Calu3 (cell line): ENCODE measurements at regions not wholly inside any gene's neighbourhood (a gene's known extent, or its start where the extent isn't known, plus 50 kb on each side); places are given as distances from the start of the nearest gene placed in this dataset.
A peak's percentile ranks its signal among the peaks of the same experiment; 100 is the strongest.
"Not testable (repeated sequence)": the region's sequence is repeated elsewhere in the genome, so short reads cannot be mapped to it uniquely, and the experiment has no call there.

Experiments
- BruUV-seq: library from RNA; stranded (reverse); fragments of 400-500 nt; replicated peaks from 2 replicates; lab custom pipeline; 2021; lab: Mats Ljungman, UMichigan
- CTCF ChIA-PET: fragments of 300-600 bp; sonication (Branson Sonifier 250); formaldehyde crosslinking; loops from one replicate; lab custom pipeline; 2022; ENCODE audit warnings: antibody characterized with exemption; lab: Charles Lee
- DNase-seq: peaks from one replicate; pipeline ENCODE4 v3.0.0; 2022
- H3K27ac Mint-ChIP-seq: one replicate; pipeline ENCODE4 v1.8.0; 2022; ENCODE audit warnings: mixed read lengths; ENCODE audit not compliant: unreplicated experiment
- H3K27me3 Mint-ChIP-seq: one replicate; pipeline ENCODE4 v1.8.0; 2022; ENCODE audit warnings: mixed read lengths; ENCODE audit not compliant: unreplicated experiment
- H3K36me3 Mint-ChIP-seq: one replicate; pipeline ENCODE4 v1.8.0; 2022; ENCODE audit warnings: mild to moderate bottlenecking, moderate library complexity, mixed read lengths; ENCODE audit not compliant: insufficient read depth, unreplicated experiment
- H3K4me1 Mint-ChIP-seq: one replicate; pipeline ENCODE4 v1.8.0; 2022; ENCODE audit warnings: mild to moderate bottlenecking, low read depth, mixed read lengths; ENCODE audit not compliant: unreplicated experiment
- H3K4me3 Mint-ChIP-seq: one replicate; pipeline ENCODE4 v1.8.0; 2022; ENCODE audit warnings: mild to moderate bottlenecking, low read depth, moderate library complexity, mixed read lengths; ENCODE audit not compliant: unreplicated experiment
- H3K9me3 Mint-ChIP-seq: one replicate; pipeline ENCODE4 v1.8.0; 2022; ENCODE audit warnings: low read depth, mixed read lengths; ENCODE audit not compliant: unreplicated experiment
- intact Hi-C: fragments of 100-400 bp; cut with micrococcal nuclease; formaldehyde crosslinking; loops from one replicate; pipeline ENCODE4 v1.10.0; 2022; ENCODE audit not compliant: unreplicated experiment
- TF ChIP-seq, protein P1 (sequence below): fragments of 200-600 bp; IDR thresholded peaks from one replicate; pipeline ENCODE4 v1.8.0; 2022; ENCODE audit warnings: antibody characterized with exemption; ENCODE audit not compliant: unreplicated experiment

DNA sequence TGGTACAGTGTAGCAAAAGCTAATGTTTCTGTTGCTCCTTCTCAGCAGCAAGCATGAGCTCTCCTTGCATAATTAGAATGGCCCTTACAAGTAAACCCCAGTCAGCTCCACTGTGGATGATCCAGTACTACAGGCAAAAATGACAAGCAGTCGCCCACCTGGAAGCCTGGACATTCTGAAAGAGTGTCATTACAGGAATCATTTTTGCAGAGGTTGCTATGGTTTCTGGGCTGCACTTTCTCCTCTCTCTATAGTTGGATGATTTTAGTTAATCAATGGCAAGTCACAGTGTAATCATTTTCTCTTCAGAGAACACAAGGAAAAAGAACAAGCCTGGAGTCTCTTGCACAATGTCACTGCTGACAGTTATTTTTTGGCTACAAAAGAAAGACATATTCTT is 102.9 kb upstream of the MYO3A start:
- no peaks in the 10 kb centered on the region for H3K27me3 Mint-ChIP-seq
- H3K36me3 Mint-ChIP-seq = no peaks in the 10 kb centered on the region
- TF ChIP-seq, protein P1, sequence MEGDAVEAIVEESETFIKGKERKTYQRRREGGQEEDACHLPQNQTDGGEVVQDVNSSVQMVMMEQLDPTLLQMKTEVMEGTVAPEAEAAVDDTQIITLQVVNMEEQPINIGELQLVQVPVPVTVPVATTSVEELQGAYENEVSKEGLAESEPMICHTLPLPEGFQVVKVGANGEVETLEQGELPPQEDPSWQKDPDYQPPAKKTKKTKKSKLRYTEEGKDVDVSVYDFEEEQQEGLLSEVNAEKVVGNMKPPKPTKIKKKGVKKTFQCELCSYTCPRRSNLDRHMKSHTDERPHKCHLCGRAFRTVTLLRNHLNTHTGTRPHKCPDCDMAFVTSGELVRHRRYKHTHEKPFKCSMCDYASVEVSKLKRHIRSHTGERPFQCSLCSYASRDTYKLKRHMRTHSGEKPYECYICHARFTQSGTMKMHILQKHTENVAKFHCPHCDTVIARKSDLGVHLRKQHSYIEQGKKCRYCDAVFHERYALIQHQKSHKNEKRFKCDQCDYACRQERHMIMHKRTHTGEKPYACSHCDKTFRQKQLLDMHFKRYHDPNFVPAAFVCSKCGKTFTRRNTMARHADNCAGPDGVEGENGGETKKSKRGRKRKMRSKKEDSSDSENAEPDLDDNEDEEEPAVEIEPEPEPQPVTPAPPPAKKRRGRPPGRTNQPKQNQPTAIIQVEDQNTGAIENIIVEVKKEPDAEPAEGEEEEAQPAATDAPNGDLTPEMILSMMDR = no peak
- CTCF ChIA-PET = no interaction called here
- intact Hi-C loops = no loop called here
- no peak overlapping the region for H3K27ac Mint-ChIP-seq
- no peak overlapping the region for H3K4me3 Mint-ChIP-seq
- no peak for DNase-seq
- no peaks in the 10 kb centered on the region for H3K9me3 Mint-ChIP-seq
- BruUV-seq = no TSS peak
- no peaks in the 10 kb centered on the region for H3K4me1 Mint-ChIP-seq

DNA sequence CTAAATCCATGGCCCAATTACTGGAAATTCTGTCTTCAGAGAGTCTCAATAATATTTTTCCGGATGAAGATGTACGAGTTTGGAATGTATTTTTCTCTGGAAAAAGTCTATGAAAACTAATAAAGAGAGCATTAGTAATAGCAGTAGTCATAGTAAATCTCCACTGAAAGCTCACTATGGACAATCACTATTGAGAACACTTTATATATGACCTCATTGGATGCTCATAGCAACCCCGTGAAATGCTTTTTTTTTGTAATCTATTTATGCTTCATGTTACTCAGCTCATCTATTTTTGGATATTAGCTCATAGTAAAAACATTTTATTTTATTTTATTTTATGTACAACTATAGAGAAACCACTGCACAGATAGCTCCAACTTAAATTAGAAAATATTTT is 94.3 kb upstream of the MYO3A start:
- H3K9me3 Mint-ChIP-seq = no peaks in the 10 kb centered on the region
- H3K4me1 Mint-ChIP-seq = peaks cover under 1% of the 10 kb centered on the region
- peaks cover 13% of the 10 kb centered on the region for H3K27me3 Mint-ChIP-seq
- TF ChIP-seq, protein P1 = no peak
- BruUV-seq = no TSS peak
- CTCF ChIA-PET = no interaction called here
- no peaks in the 10 kb centered on the region for H3K36me3 Mint-ChIP-seq
- DNase-seq = no peak
- no peak overlapping the region for H3K4me3 Mint-ChIP-seq
- intact Hi-C loops = no loop called here
- no peak overlapping the region for H3K27ac Mint-ChIP-seq

- DNase-seq, H3K4me1 Mint-ChIP-seq, H3K36me3 Mint-ChIP-seq, H3K9me3 Mint-ChIP-seq, H3K27ac Mint-ChIP-seq, H3K4me3 Mint-ChIP-seq, intact Hi-C loops, CTCF ChIA-PET, BruUV-seq: not testable (repeated sequence)
- peaks cover 13% of the 10 kb centered on the region for H3K27me3 Mint-ChIP-seq
Observed at GRCh38 chr10:25840875-25841274, 93.2 kb upstream of the MYO3A start.

DNA sequence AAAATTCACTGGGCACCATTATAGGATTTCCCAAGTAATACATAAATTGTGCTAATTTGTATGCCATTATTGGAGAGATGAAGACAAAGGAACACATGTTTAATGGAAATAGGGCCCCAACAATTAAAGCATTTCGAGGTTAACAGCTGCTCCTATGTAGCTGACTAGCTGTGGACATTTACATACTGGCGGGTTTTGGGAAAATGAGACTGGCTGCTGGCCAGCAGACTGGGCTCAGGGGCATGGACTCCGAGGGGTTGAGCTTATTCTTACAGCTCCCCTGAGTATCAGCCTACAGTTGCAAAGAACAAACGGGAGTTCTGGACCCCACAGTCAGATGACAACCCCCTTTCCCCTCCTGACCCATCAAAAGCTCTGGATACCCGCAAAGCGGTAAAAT is 91.9 kb upstream of the MYO3A start:
- intact Hi-C loops = no loop called here
- H3K27ac Mint-ChIP-seq = no peak overlapping the region
- no peak for DNase-seq
- TF ChIP-seq, protein P1 = no peak
- peaks cover 7% of the 10 kb centered on the region for H3K27me3 Mint-ChIP-seq
- H3K9me3 Mint-ChIP-seq = no peaks in the 10 kb centered on the region
- CTCF ChIA-PET = no interaction called here
- peaks cover 7% of the 10 kb centered on the region for H3K4me1 Mint-ChIP-seq
- H3K36me3 Mint-ChIP-seq = no peaks in the 10 kb centered on the region
- H3K4me3 Mint-ChIP-seq = no peak overlapping the region
- BruUV-seq = no TSS peak

DNA sequence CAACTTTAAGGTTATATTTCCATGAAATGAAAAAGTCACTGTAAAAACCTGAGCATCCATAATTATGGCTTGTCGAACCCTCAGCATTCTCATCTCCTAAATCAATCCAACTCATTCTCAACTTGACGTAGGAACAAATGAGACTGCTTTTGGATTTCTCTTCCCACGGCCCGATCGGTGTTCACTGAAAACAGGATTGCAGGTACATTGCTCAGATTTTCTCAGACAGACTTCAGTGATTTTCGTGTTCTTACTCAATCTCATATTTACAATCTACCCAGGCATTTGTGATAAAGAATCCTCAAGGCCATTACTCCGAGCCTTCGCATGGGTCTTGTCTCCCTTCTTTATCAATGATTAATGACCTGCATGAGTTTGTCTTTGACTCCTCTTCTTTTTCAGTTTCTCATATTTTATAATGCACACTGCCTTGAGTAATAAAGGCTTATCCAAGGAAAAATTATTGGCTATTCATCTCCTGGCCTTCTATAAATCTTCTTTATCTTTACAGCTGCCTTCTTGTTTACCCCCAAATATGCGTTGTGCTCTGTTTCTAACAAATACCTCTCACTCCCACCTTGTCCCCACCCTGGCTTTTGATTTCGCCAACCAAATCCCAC is 90.4 kb upstream of the MYO3A start:
- intact Hi-C loops = no loop called here
- Mint-ChIP-seq H3K36me3 (no peaks in the 10 kb centered on the region), H3K9me3 (no peaks in the 10 kb centered on the region), H3K27ac (no peak overlapping the region), H3K4me3 (no peak overlapping the region), H3K27me3 (peaks cover 13% of the 10 kb centered on the region), H3K4me1 (peaks cover 7% of the 10 kb centered on the region)
- CTCF ChIA-PET = interaction anchor here (0.6 kb wide), 1 partner anchor 1651 kb away, joined by 3 read pairs; no protein-coding TSS in a partner anchor
- DNase-seq = no peak
- TF ChIP-seq, protein P1 = no peak
- no TSS peak for BruUV-seq

DNA sequence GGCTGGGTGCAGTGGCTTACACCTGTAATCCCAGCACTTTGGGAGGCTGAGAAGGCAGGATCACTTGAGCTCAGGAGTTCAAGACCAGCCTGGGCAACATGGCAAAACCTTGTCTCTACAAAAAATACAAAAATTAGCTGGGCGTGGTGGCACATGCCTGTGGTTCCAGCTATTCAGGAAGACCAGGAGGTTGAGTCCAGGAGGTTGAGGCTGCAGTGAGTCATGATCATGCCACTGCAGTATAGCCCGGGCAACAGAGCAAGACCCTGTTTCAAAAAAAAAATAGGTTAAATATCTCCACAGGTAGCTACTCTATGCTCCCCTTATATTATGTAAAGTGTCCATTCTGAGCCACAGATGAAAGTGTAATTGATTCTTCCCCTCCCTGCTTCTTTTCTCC is 89.3 kb upstream of the MYO3A start:
- BruUV-seq, H3K36me3 Mint-ChIP-seq, H3K4me3 Mint-ChIP-seq, CTCF ChIA-PET, H3K4me1 Mint-ChIP-seq, H3K27ac Mint-ChIP-seq, H3K9me3 Mint-ChIP-seq, intact Hi-C loops: not testable (repeated sequence)
- DNase-seq = peak; percentile 3
- H3K27me3 Mint-ChIP-seq = peaks cover 23% of the 10 kb centered on the region
